CD1c-positive myeloid dendritic cell (primary cell): ENCODE measurements at regions not wholly inside any gene's neighbourhood (a gene's known extent, or its start where the extent isn't known, plus 50 kb on each side); places are given as distances from the start of the nearest gene placed in this dataset.

Experiments used
- DNase-seq: peaks from one replicate; pipeline ENCODE4 v3.0.0-alpha.2; 2016; ENCODE audit errors: extremely low spot score

DNA sequence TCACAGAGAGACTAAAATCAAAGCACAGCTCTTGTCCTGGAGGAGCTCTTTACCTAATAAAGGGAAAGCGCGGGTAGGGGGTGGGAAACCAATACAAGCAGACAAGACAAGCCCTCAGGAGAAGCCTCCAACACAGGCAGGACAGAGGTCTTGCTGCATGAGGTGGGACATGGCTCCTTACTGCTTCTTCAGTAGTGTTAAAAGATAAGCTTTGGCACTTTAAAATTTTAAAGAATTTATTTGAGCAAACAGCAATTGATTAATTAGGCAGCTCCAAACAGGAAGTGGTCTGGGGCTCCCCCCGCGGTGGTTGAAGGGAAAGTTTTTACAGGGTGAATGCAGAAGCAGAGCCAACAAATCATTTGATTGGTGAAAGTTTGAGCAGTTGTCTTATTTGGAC is 50.3 kb upstream of the MACC1 start:
- DNase-seq: peak; percentile 57

DNA sequence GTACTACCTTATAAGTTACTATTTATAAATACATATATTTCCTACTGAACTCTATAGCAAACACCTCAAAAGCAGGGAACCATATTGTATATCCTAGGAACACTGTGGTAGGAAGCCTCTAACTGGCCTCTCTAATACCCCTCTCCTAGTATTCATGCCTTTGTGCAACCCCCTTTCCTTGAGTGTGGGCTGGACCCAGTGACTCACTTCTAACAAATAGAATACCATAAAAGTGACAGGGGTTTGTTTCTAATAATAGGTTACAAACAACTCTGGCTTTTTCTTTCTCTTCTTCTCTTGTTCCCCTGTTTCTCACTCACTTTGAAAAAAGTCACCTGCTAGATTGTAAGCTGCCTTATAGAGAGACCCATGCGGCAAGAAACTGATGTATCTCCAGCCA is 51.6 kb upstream of the MACC1 start:
- no peak for DNase-seq

DNA sequence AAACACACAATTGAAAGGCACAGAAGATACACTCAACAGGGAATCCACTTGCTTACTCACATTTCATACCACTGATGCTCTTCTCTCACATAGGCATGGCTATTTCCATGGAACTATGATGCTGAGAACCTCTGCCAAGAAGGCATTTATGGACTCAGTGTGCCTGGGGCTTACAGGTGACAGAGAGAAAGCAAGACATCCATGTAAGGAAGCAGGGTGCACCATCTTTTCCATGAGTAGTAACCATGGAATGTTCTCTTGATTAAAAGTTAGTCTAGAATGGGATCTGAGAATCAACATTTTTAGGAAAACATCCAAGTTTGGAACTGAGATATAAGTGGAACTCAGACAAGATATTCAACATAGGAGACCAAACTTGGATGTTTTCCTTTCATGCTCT is 52.5 kb upstream of the MACC1 start:
- DNase-seq: no peak

DNA sequence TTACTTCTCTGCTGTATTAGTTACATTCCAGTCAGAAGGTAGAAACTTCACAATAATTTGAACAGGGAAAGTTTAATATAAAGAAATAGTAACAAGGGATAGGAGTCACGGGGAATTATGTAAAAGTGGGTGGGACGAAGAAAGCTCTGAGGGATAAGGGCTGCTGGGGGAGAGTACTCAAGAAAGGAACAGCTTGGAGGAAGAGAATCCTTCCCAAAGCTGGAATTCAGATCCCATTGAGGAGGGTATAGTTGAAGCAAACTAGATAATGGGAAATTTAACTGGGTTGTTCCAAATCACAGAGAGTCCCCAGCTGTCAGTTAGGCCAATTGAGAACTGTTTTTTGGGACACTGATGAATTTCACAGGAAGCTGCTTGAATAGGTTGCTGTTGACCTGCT is 53.2 kb upstream of the MACC1 start:
- no peak for DNase-seq

DNA sequence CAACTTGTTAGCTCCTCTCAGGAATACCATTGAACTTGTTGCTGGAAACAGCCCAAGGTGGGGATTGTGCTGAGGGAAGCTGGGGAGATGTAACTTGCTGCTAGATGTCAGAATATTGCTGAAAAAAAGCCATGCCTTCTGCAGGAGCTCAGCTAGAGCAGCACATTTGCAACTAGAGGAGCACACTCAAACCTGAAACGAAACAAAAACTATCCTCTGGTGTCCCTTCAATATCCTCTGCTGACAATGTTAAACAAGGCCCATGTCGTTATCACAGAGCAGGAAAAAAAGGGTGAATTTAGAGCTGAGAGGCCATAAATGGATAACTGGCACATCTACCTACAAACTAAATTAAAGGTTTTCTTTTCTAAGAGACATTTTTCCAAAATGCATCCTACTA is 53.7 kb upstream of the MACC1 start:
- no peak for DNase-seq

DNA sequence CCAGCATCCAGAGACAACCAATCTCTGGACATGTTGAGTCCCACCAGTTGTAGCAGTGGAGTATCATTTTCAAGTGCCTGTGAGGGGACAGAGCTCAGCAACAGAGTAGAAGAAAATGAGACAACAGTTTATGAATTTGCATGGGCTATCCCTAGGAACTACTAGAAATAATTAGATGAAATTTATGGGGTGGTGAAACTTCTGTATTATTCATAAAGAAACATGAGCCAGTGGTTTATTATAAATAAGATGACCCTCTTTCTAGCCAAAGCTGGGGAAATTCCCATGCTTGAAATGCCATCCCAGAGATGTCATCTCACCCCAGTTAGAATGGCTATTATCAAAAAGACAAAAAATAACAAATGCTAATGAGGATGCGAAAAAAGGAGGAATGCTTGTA is 55.1 kb upstream of the ITGB8 start:
- no peak for DNase-seq

DNA sequence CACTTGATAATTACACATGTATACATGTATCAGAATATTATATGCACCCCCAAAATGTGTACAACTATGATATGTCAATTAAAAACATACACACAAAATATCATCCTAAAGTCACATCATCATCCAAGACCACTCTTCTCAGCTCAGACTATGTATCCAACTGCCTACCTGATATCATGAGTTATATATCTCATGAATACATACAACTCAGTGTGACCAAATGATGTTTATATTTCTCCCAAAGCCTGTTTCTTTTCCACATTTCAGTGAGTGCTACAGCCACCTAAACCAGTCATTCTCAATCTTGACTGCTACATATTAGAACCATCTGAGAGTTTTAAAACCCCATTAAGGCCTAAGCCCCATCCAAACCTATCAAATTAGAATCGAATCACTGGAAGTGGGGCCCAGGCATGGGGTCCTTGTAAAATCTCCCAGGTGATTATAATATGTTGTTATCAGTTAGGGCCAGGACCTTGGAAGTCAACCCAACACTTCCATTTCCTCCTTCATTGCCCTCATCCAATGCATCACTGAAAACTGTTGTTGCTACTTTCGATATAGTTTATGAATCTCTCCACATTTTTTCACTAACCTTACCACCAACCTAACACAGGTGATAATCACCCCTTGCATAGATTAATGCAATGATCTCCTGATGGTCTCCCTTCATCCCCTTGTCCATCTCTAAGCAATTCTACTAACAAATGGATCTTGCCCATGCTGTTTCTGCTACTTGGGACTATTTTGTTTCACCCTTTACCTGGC is 53.8 kb upstream of the ITGB8 start:
- DNase-seq: no peak

DNA sequence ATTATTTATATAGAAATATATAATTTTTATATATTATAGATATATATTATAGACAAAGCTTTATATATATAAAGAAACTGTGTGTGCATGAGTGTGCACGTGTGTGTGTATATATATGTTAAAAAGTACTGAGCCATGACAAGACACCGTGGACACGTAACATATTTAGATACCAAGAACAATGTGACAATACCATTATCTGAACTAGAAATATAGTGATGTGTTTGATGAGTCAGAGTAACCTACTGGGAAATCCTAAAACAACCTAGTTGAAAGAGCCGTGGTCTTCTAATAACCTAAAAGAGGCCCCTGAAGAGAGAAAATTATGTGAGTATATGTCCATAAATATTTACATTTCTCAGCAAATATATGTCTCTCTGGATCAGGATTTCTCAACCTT is 50.7 kb upstream of the ITGB8 start:
- no peak for DNase-seq

DNA sequence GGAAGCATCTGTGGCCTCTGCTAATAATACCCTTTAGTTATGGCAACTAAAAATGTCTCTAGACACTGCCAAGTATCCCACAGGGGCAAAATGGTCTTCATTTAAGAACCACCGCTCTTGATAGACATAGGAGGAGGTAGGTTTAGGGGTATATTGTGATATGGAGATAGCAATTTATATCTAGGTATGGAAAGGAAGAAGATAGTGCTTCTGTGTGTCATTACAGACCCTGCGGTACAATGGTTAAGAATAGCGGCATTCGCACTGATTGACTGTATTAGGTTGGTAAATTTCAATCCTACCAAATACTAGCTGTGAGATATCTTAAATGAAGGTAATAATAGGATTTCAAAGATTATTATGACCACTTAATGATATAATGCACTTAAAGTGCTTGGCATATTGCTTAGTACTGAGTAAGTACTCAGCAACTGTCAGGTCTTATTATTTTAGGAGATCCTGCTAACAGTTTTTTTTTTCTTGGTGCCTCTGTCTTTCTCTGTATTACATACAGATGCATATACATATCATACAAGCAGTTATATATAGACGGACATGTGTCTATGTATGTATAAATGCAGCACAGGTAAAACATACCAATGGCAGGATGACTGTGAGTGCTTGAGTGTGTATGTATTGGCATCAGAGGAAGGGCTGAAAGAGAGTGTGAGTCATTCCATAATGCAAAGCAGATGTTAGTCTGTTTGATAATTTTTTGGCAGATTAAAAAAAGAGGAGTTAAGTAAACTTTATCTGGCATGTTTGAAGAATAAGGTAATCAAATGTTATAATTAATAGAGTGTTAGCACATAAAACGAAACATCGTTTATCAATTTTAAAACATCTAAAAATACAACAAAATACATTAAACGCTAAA is 50.0 kb upstream of the ITGB8 start:
- no peak for DNase-seq
